HTR-8/SVneo (cell line): ENCODE measurements at regions not wholly inside any gene's neighbourhood (a gene's known extent, or its start where the extent isn't known, plus 50 kb on each side); places are given as distances from the start of the nearest gene placed in this dataset.

Experiments
- DNase-seq: peaks from one replicate; pipeline ENCODE4 v3.0.0; 2011; ENCODE audit warnings: low spot score, mixed read lengths; ENCODE audit not compliant: insufficient read length
- FAIRE-seq: peaks from 2 replicates; lab custom pipeline; 2011; peaks lifted over from hg19 to GRCh38; lab: Jason Lieb, UNC

DNA sequence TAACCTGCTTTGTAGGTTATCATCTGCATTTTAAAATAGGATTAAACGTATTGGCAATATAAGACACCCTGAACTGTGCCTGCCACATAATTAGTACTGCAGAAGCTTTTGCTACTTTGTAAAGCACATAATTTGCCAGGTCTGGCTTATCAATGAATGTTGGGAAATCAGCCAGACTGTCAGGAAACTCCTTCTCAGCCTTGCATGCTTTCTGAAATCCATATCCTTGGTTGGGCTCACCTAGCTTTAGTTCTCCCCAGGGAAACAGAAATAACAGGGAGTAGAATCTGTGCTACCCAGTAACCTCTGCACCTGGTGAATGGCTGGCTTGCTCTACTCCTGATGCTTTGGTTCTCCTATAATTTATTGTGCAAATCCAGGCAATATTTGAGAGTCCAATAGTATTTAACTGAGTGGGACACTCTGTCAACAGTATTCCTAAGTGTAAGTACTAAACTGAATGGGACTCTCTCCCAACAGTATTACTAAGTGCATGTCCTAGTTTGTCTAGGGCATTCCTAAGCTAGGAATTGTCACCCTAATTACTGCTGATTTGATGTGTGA, 354.5 kb downstream of the WDR72 start:
- FAIRE-seq (no peak), DNase-seq (no peak)

GRCh38 chr15:53401503-53401902, 358.0 kb downstream of the WDR72 start:
- no peak for FAIRE-seq
- no peak for DNase-seq

GRCh38 chr15:53400986-53401385, 358.5 kb downstream of the WDR72 start:
- DNase-seq = no peak
- FAIRE-seq = no peak

DNA sequence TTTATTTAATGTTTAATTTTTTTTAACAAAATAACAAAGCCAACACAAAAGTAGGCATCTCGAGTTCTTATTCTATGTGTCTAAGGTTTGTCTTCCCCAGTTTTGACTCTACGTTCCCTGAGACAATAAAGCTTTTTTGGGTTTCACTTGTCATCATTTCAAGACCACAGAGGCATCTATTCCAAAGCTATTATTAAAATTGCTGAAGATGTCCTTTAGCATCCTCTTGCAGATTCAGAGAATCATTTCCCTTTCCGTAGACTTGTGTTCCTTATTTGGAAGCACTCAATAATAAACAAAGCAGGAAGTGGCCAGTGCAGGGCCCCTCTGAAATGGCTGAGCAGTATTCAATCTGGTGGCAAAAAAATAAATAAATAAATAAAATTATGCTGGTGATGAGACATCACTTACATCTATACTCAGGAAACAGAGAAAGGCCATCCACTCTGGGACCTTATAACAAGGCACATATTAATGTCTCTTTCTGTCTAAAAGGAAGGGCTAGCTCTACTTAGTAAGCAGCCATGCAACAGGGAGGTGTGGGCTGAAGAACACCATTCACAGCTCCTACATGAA, 362.3 kb downstream of the WDR72 start:
- DNase-seq (no peak), FAIRE-seq (no peak)

DNA sequence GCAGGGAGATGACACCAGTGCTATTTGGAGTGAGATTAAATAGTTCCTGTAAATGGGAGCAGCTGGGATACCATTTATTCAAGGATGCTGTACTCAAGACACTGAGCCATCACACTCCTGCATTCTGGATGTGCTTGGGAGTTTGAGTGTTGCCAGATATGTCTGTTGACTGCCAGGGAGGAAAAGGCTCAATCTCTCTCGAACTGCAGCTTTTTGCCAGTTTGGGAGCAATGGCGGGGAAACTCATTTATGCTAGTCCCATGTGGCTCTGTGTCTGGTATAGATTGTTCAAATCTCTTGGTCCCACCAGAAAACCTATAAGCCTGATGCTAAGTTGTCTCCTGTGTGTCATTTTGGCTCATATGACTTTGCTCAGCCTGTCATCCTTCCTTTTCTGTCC, 363.6 kb downstream of the WDR72 start:
- FAIRE-seq (no peak), DNase-seq (no peak)

DNA sequence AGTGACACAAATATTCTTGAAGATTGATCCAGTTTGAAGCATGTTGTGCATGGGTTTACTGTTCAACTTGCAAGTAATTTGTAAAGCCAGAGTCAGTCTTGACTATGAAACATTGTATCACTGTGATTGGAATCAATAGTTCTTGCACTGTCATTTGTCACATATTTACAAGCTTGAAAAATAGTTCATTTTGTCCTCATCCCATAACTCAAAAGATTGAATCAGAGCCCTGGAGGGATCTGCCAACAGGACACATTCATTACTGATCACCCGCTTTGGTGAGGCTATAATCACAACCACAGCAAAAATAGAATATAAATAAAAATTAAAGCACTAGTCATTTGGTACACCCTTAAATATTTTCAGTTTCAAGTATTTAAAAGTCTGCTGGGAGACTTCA, 368.9 kb downstream of the WDR72 start:
- DNase-seq = no peak
- FAIRE-seq = no peak

- DNase-seq = no peak
- no peak for FAIRE-seq
Observed at GRCh38 chr15:53389271-53390037, 370.0 kb downstream of the WDR72 start.

DNA sequence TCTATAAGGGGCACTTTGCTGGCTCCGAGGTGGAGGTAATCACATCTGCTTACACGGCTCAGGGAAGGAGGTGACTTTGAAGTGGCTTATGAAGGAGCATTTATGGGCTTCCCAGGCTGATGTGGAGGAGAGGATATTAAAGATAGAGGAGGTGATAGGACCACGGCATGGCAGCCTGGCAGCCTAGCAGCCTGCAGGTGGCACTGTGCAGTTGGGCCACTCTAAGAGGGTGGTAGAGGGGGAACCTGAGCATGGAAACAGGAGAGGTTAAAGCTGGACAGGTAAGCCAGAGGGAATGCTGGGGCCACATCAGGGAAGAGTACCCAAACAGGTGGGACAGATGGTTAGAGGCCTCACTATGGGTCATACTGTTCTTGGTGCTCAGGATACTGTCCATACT, 375.0 kb downstream of the WDR72 start:
- no peak for FAIRE-seq

GRCh38 chr15:53378096-53378800, 381.2 kb downstream of the WDR72 start:
- no peak for FAIRE-seq
- DNase-seq = no peak

More for the DNA sequence above, 375.0 kb downstream of the WDR72 start:
- DNase-seq = no peak

GRCh38 chr15:53367740-53368139, 391.7 kb downstream of the WDR72 start:
- FAIRE-seq (no peak), DNase-seq (no peak)

DNA sequence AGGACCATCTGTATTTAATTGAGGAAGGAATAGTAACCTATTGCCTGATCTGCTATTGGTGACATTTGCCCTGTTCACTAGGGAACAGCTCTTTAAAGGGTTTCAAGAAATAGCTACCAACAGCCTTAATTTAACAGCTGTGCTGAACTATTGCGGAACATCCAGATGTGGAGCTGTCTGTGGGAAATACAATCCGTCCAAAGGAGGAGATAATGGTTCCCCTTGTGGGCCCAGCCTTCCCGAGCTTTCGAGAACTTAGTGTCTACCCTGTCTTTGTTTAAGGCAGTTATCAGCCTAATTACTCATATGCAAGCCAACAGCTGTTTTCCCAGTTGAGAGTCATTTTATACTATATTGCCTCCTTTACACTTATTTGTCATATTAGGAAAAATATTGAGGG, 398.6 kb downstream of the WDR72 start:
- FAIRE-seq = no peak
- DNase-seq = no peak

DNA sequence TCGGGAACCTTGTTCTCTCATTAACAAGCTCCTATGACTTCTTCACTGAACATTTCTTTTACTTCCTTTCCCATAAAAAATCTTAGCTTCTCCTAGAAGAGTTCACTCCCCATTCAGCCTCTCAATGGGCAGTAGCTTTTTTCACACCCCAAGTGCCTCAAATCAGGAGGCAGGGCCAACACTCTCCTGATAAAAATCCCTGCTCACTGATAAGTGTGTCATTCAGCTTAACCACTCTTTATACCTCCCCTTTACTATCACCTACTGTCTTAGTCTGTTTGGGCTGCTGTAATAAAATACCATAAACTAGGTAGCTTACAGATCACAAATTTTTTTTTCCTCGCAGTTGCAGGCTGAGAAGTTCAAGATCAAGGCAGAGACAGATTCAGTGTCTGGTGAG, 400.4 kb downstream of the WDR72 start:
- FAIRE-seq = no peak
- DNase-seq = no peak

DNA sequence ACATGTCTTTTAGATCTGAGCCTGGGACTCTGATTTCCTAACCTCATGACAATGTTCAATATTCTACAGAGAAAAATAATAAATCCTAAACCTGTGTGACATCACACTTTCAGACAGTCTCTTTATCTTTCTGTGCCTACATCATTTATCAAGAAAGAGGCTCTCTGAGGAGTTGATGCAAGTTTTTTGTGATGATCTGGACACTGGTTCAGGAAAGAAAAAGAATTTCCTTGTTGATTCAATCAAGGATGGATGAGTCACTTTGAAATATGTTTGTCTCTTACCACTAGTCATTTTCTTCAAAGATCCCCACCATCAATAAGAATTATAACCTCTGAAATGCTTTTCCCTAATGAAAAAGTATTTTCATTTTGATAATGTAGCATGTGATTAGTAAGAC, 404.6 kb downstream of the WDR72 start:
- DNase-seq (no peak), FAIRE-seq (no peak)

- DNase-seq = no peak
- FAIRE-seq = no peak
Observed at GRCh38 chr15:53351373-53351772, 408.1 kb downstream of the WDR72 start.

- no peak for FAIRE-seq
- no peak for DNase-seq
Observed at GRCh38 chr15:53346583-53346982, 412.9 kb downstream of the WDR72 start.

DNA sequence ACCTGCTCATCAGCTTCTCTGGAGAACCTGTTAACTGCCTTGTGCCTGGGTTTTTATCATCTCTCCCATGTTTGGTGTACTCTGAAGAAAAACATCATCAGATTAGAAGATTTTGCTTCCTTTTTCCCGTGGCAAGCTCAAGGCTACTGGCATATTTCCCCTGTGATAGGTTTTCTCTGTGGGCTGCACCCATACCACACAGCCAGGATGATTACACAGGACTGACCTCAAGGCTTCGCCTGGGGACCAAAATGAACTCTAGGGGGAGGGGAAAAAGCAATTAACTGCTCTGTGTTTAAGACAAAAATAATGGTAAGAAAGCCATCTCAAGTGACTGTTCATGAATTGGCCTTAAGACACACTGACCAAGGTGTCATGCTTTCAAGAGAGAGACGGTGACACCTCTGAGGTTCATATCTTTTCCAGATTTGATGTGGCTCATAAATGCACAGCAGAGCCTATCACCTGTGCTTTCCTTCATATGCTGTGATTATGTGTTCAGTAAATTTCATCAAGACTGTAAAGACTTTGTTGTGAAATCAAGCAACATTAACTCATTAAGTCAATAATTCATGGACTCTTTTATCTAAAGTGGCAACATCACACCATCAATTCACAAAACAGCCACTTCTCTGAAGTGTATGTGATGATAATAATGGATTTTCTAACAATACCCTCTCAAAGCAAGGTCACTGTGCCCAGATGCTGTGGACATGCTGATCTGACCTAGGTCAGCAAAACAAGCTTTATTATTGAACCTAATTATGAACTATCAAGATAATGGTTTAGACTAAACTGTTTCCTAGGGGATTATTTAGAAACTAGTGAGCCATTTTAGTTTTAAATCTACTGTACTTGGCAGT, 427.9 kb downstream of the WDR72 start:
- no peak for FAIRE-seq
- DNase-seq = no peak

GRCh38 chr15:53328341-53328740, 431.1 kb downstream of the WDR72 start:
- no peak for FAIRE-seq
- DNase-seq = no peak

DNA sequence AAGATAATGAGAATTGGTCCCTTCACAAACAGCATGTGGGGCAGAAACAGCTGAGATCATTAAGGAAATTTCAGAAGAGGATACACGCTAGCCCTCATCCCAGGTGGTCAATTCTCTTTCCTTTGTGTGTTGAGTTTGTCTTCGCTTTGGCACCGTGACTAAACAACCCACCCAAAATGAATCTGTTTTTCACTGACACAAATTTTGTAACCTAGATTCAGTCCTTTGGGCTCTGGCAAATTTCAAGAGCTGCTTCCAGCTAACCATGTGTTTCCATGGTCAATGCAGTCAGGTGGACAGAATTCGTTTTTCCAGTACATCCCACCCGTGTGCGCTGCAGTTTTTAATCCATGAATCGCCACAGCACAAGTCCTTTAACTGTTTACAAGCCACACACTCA, 435.4 kb downstream of the WDR72 start:
- DNase-seq = no peak
- no peak for FAIRE-seq

DNA sequence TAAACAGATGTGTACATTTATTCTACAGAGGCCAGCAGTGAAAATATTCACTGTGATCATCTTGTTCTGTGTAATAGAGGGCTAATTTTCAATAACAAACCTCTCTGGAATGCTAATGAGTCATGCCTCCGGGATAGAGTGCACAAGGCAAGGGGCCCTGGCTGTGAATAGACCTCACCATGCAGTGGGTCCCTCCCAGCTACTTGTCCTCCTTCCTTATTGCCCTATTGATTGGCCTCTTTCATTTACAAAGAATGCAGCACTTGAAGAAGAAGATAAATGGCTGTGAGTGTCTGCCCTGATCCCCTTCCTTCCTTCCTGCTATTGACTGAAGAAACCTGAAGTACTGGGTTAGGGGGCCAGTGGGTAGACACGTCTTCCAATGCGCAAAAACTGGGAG, 436.3 kb downstream of the WDR72 start:
- FAIRE-seq = no peak
- DNase-seq = no peak

GRCh38 chr15:53320816-53321215, 438.6 kb downstream of the WDR72 start:
- no peak for DNase-seq
- no peak for FAIRE-seq
